Stimulated activated naive CD8-positive, alpha-beta T cell treated with anti-CD3 and anti-CD28 coated beads, Interleukin-15, amount 100 ng/mL, for 72 hours (primary cell): ENCODE measurements at regions not wholly inside any gene's neighbourhood (a gene's known extent, or its start where the extent isn't known, plus 50 kb on each side); places are given as distances from the start of the nearest gene placed in this dataset.

Experiments used
- ATAC-seq: fragments of 150-1000 bp; cut with Tn5 transposase; 2 replicates; pipeline ENCODE4 v1.10.0; 2021; ENCODE audit warnings: mild to moderate bottlenecking, moderate library complexity
- DNase-seq, 2 donors: peaks; one replicate each; pipeline ENCODE4 v3.0.0; 2021 to 2022
- H3K27ac Mint-ChIP-seq, 2 donors: one replicate each; pipeline ENCODE4 v1.8.0; 2022; ENCODE audit warnings: mild to moderate bottlenecking in 2 of 2, mixed read lengths in 2 of 2, moderate library complexity in 2 of 2
- H3K27me3 Mint-ChIP-seq: one replicate; pipeline ENCODE4 v1.8.0; 2022; ENCODE audit warnings: mixed read lengths
- H3K4me1 Mint-ChIP-seq: one replicate; pipeline ENCODE4 v1.8.0; 2022; ENCODE audit warnings: mild to moderate bottlenecking, mixed read lengths
- H3K4me3 Mint-ChIP-seq, 2 donors: one replicate each; pipeline ENCODE4 v1.8.0; 2022; ENCODE audit warnings: mild to moderate bottlenecking in 2 of 2, mixed read lengths in 2 of 2, moderate library complexity in 1 of 2
- H3K9me3 Mint-ChIP-seq, 2 donors: one replicate each; pipeline ENCODE4 v1.8.0; 2022; ENCODE audit warnings: mixed read lengths in 2 of 2

DNA sequence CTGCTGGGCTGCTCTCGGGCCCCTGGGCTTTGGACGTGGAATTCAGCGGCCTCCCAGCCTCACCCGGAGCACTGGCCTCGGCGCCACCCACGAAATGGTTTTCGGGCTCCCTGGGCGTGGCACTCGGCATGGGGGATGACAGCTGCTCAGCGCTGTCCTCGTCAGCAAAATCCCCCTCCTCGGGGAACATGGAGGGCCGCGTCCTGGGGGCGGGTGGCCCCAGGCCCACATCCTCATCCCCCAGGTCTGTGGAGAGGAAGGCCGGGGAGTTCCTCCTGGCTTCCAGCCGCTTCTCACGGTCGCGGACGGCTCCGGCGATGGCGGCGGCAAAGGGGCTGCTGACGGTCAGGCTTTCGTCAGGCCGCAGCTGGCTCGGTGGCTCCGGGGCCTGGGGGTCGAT, 88.4 kb downstream of the CTTN start:
- Mint-ChIP-seq H3K27ac (no peak overlapping the region), H3K4me3 (no peak overlapping the region), H3K9me3 (peaks cover 0 to 16% of the 10 kb centered on the region in 2 donors), H3K4me1 (no peaks in the 10 kb centered on the region), H3K27me3 (peaks cover 15% of the 10 kb centered on the region)
- no peak for DNase-seq
- no peak for ATAC-seq

DNA sequence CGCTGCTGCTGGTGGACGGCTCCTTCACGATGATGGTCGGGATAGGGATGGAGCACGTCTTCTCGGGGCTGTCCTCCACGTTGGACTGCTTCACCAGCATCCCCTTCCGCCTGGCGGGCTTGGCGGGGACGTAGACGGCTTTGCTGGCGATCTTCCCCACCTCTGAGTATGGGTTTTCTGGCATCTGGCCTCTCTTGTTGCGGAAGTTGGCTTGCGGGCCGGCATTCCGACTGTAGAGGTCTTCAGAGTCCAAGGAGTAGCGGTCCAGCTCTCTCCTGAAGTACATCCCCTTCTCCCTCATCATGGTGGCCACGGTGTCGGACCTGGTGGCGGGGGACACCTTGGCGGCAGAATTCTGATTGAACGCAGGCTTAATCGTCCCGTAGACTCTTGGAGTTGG, 88.8 kb downstream of the CTTN start:
- no peak overlapping the region for H3K27ac Mint-ChIP-seq
- H3K4me3 Mint-ChIP-seq = no peak overlapping the region
- DNase-seq = no peak
- peaks cover 15% of the 10 kb centered on the region for H3K27me3 Mint-ChIP-seq
- peaks cover 0 to 19% of the 10 kb centered on the region in 2 donors for H3K9me3 Mint-ChIP-seq
- ATAC-seq = no peak
- H3K4me1 Mint-ChIP-seq = no peaks in the 10 kb centered on the region

DNA sequence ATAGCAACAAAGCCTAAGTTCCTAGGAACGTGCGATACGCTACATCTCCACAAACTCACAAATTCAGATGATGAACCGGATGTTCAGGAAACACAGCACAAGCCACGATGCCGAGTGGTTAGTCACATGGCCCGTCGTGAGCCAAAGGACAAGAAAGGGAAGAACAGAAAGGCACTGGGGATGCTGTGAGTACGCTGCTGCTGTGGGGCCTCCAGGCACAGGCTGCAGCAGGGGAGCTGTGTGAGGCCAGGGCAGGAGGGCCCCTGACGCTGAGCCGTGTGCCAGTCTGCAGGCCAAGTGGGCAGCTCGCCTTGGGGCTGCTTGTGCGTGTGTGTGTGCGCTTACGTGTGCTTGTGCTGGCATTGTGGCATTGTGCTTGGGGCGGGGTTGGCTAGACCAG, 89.4 kb downstream of the CTTN start:
- DNase-seq (no peak), ATAC-seq (no peak)
- no peaks in the 10 kb centered on the region for H3K4me1 Mint-ChIP-seq
- peaks cover 15% of the 10 kb centered on the region for H3K27me3 Mint-ChIP-seq
- peaks cover 0 to 19% of the 10 kb centered on the region in 2 donors for H3K9me3 Mint-ChIP-seq
- no peak overlapping the region for H3K4me3 Mint-ChIP-seq
- H3K27ac Mint-ChIP-seq = no peak overlapping the region

DNA sequence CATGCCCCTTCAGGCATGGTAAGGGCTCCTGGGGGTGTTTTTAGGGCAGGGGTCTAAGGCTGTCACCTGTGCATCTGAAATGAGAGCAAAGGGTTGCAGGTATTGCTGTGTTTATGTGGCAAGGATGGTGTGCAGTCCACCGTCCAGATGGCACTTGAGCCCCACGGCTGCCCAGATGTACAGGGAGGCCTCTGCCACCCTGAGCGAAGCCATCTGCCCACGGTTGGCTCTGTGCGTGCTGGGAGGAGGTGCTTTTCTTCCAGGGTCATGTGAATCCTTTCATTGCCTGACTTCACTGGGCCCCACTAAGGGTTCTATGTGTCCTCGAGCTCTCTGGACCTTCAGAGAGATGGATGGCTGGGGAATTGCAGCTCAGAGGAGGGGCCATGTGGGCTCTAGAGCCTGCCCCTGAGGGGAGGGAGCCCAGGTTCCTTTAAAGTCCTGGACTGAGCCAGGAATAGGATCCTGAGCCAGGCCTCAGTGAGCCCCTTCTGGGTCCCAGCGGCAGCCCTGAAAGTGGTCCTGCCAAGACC, 89.9 kb downstream of the CTTN start:
- Mint-ChIP-seq H3K27ac (no peak overlapping the region), H3K9me3 (peaks cover 0 to 19% of the 10 kb centered on the region in 2 donors), H3K27me3 (peaks cover 15% of the 10 kb centered on the region), H3K4me3 (no peak overlapping the region), H3K4me1 (no peaks in the 10 kb centered on the region)
- no peak for DNase-seq
- ATAC-seq = no peak

DNA sequence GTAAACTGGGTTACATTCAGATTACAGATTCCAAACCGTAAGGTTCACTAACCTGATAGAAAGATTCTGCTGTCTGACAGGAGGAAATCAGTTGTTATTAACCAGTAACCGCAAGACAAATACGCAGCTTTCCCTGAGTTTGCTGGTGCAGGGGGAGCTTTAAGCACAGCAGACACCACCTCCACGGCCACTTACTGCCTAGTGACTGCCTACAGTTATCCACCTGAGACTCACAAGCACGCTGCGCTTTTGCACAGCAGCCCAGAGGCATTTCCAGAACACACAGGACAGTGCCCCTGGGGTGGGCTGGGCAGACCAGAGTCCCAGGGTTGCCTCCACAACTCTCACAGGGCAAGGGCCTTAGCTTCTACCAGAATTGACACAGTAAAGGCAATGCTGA, 90.9 kb downstream of the CTTN start:
- no peak for ATAC-seq
- Mint-ChIP-seq H3K4me1 (no peaks in the 10 kb centered on the region), H3K9me3 (peaks cover 0 to 19% of the 10 kb centered on the region in 2 donors), H3K4me3 (no peak overlapping the region), H3K27ac (no peak overlapping the region), H3K27me3 (peaks cover 15% of the 10 kb centered on the region)
- no peak for DNase-seq

DNA sequence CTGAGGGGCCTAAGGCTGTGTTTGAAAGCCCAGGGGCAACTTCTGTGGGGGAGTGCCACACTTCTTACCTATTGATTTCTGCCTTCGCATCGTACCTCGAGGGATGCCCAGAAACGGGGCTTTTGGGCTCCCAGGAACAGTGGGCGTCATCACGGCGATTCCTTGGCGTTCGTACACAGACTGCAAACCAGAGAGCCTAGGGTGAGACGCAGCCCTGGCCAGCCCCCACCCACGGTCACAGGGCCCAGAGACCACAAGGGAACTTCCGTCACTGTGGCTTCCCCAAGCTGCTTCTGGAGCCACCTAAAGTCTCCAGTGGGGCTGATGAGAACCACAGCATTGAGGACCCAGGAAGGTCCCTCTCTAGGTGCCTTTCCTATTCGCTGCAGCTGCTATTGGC, 91.9 kb downstream of the CTTN start:
- Mint-ChIP-seq H3K9me3 (peaks cover 0 to 19% of the 10 kb centered on the region in 2 donors), H3K4me3 (no peak overlapping the region), H3K27me3 (peaks cover 15% of the 10 kb centered on the region), H3K4me1 (no peaks in the 10 kb centered on the region), H3K27ac (no peak overlapping the region)
- DNase-seq = peak in 1 of 2 donors; percentile 30
- ATAC-seq = peak; percentile 82

DNA sequence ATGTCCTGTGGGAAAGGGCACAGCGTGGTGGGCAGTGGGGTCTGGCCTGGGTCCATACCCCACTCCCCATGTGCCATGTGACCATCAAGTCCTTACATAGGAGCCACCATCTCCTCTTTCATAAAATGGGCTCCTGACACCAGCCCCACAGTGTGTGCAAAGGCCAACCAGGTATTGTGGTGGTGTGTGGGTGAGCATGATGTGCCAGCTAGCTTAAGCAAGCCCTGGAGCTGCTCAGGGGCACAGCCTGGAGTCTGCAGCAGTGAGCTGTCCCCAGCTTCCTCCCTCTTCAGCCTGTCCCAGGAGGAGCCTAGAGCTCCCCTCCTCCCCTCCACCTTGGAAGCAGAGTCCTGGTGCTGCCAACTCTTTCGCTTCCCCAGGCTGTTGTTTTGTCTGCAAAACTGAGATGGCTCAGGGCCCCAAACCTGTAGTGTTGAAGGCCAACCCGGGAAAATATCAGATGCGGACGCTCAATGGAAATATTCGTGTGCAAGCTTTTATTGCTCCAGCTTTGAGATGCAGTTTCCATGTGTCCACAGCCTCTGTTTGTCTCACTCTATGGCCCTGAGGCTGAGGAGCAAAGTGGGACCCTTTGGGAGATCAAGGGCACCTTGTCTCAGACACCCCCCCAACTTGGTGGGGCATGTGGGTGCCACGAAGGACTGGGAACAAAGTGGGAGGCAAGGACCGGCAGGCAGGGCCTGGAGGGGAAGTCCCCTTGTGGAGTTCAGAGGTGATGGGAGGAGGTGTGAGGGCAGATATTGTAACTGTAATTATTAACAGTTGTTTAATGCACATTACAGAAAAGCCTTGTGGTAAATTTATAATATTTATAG, 92.6 kb downstream of the CTTN start:
- ATAC-seq (peak; percentile 34), DNase-seq (no peak)
- Mint-ChIP-seq H3K4me3 (no peak overlapping the region), H3K27ac (no peak overlapping the region), H3K9me3 (peaks cover 0 to 19% of the 10 kb centered on the region in 2 donors), H3K27me3 (peaks cover 8% of the 10 kb centered on the region), H3K4me1 (no peaks in the 10 kb centered on the region)

DNA sequence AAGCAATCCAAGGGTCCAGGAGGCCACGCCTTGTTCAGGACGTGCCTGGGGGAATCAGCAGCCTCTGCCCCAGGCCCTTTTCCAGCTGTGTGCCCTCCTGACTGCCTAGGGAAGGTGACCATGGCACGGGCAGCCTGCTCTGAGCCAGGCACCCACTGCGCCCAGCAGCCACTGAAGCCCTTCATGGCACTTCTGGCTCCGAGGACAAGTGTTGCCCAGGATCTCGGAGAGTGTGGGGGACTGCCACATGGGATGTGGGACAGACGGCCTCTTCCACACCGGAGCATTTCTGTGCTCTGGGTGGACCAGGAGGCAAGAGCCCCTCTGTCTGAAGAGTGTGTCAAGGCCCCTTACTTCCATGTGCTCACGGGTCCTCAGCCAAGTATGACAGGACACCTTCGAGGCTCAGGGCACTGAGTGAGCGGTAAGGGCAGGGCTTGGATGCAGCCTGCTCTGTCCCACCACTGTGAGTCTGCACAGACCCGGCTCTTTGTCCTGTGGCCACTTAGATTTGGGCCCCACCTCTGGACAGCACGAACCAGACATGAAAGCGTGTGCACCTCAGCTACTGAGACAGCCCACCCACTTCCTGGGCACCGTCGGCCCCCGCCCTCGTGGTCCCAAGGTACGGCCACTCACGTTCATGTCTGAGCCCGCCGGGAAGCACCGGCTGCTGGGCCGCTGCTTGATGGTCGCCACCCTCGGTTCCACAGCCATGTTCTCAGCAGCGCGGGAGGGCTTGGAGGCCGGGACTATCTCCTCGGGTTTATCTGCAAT, 93.6 kb downstream of the CTTN start:
- Mint-ChIP-seq H3K4me3 (no peak overlapping the region), H3K27ac (no peak overlapping the region)
- no peak for ATAC-seq

DNA sequence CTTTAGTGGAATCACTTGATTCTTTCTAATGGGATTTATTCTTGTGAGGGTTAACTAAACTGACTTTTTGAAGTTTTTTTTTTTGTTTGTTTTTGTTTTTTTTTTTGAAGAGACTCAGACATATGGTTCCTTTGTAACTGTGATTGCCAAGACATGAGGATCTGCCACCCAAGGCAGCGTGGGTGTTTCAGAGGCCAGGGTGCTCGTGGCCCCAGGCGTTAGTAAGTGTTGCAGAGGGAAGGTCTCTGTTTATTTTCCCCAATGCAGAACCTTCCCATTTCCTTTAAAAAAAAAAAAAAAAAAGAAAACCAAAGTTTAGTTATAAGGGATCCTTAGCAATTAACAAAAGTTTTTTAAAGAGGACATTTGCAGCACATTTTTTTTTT, 94.8 kb downstream of the CTTN start:
- Mint-ChIP-seq H3K9me3 (peaks cover 0 to 19% of the 10 kb centered on the region in 2 donors), H3K27me3 (peaks cover under 1% of the 10 kb centered on the region), H3K4me1 (no peaks in the 10 kb centered on the region), H3K27ac (no peak overlapping the region), H3K4me3 (no peak overlapping the region)
- ATAC-seq (no peak), DNase-seq (no peak)

More for the DNA sequence above, 93.6 kb downstream of the CTTN start:
- Mint-ChIP-seq H3K27me3 (peaks cover 8% of the 10 kb centered on the region), H3K4me1 (no peaks in the 10 kb centered on the region), H3K9me3 (peaks cover 0 to 19% of the 10 kb centered on the region in 2 donors)
- DNase-seq = no peak

DNA sequence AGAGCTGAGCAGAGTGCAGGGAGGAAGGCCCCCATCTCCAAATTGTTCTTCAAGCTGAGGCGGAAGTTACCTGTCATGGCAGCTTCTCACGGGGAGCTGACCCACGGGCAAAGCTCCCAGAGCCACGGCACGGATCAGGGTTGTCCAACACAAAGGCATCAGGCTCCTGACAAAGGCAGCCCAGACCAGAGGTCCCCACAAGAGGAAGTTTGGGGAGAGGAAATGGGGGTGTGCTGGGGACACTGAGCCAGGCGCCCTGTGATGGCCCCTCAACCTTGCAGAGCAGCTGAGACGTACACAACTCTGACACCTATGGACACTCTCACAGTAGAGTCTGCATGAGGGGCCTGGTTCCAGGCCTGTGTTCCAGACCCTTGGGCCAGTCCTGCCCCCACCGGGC, 95.6 kb downstream of the CTTN start:
- H3K4me3 Mint-ChIP-seq = no peak overlapping the region
- H3K27me3 Mint-ChIP-seq = no peaks in the 10 kb centered on the region
- H3K27ac Mint-ChIP-seq = no peak overlapping the region
- no peak for ATAC-seq
- peaks cover 0 to 19% of the 10 kb centered on the region in 2 donors for H3K9me3 Mint-ChIP-seq
- no peak for DNase-seq
- H3K4me1 Mint-ChIP-seq = no peaks in the 10 kb centered on the region

DNA sequence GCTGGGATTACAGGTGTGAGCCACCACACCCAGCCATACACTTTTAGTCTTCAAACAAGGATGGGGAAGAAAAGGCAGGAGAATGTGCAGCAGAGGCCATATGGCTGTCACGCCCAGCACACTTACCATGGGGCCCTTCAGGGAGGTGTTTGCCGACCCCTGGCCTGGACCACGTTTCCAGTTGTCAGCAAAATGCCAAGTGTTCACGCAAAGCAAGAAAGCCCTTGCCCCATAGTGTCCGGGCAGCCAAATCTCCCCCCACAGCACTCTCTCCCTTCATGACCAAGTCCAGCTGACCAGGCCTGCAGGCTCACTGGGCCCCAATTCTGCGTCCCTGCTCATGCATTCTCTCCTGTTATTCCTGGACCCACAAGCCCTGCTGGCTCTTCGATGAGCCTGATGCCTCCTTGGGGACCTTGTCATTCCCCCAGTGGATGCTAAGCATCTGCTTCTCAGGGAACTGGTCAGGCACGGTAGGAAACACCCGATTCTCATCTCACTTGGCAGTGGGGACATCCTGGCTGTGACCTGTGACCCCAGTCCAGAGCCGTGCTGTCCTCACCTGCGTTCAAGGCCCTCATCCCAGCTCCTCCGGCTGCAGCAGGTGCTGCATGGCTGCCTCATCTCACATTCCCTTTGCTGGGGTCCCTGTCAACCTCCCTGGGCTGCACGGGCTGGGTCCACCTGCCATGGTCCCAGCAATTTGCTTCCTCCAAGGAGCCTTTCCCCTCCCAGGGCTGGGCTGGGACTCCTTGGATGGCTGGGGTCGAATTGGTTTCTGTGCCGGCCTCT, 96.4 kb downstream of the CTTN start:
- H3K4me3 Mint-ChIP-seq = no peak overlapping the region
- H3K4me1 Mint-ChIP-seq = no peaks in the 10 kb centered on the region
- DNase-seq (no peak), ATAC-seq (no peak)
- H3K27me3 Mint-ChIP-seq = no peaks in the 10 kb centered on the region
- peaks cover 0 to 19% of the 10 kb centered on the region in 2 donors for H3K9me3 Mint-ChIP-seq
- peak overlapping the region in 1 of 2 donors; percentile 57 for H3K27ac Mint-ChIP-seq

DNA sequence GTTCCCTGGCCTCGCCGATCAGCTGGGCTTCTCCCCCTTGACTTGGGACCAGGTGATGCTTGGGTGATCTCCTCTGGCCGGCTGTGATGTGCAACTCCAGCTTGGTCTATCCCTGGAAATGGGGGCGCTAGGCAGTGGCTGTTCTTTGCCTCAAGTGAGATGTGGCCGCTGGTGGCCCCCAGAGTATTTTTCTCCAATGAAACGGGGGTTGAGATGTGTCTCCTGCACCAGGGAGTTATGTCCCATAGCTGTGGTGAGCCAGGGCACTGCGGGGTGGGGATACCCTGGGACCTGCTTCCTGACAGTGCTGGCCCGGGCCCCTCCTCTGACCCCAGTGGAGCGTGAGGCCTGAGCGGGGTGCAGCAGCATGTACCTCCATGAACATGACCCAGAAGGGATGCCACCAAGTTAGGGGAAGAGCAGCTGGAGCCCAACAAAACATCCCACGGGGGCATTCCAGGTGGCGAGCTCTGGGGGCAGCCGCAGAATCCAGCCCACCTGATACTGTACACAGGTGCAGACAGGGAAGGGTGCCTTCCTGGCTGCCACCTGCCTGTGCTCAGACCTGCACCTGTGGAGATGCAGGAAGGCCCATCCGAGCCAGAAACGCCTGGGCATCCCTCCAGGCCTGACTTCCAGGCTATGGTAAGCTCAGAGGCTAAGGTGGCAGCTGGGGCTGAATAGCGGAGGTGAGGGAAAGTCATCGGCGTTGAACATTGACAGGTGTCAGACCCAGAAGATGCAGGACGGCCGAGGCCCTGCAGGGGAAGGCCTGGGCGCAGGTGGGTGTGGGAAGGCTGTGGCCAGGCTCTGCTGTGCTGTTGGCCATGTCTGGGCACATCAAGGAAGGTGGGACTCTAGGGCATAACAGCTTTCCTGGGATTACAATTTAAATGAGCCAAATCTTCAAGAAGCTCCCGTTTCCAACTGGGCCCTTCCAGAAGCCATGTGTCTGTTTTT, 97.3 kb downstream of the CTTN start:
- no peaks in the 10 kb centered on the region for H3K27me3 Mint-ChIP-seq
- H3K4me3 Mint-ChIP-seq = no peak overlapping the region
- H3K9me3 Mint-ChIP-seq = peaks cover 0 to 14% of the 10 kb centered on the region in 2 donors
- DNase-seq = no peak
- peak overlapping the region in 1 of 2 donors; percentile 57 for H3K27ac Mint-ChIP-seq
- H3K4me1 Mint-ChIP-seq = no peaks in the 10 kb centered on the region
- no peak for ATAC-seq

DNA sequence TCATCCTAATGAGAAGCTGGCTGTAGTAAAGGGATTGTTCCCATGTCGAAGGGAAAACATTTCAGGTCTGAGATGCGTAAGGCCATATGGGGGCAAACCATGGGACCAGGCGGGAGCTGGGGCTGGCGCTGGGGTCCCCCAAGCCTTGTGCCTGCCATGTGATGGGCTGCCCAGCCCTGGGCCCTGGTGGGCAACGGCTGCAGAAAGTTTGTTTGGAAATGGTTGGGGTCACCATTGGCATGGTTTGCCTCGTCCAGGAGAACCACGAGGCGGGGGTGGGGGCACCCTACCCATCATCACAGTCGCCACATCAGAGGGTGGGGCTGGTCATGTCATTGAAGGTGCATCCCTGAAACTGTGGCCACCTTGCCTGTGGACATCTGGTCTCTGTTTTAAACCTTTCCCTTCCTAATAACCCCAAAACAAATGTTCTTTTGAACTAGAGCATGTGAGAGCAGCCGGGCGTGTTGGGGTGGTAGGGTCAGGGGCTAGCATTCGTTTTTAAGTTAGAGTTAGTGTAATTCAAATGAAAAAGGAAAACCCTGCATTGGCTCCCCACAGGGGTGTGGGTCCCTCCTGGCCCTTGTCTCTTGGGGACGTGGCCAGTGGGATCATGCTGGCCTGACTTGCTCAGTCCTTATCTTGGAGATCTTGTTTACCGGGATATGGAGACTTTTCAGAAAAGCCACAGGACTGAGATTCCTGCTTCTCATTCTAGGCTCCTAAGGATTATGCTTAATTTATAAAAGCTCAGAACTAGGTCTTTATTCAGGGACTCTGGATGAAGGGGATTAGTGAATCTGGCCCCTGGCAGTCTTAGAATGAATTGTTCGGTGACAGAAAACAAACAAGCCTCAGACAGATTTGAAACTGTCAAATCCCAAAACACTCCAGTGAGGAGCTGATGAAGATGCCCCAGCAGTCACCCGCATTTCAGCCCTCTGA, 98.5 kb downstream of the CTTN start:
- H3K9me3 Mint-ChIP-seq = peaks cover 0 to 2% of the 10 kb centered on the region in 2 donors
- no peaks in the 10 kb centered on the region for H3K27me3 Mint-ChIP-seq
- ATAC-seq (no peak), DNase-seq (no peak)
- no peaks in the 10 kb centered on the region for H3K4me1 Mint-ChIP-seq
- H3K4me3 Mint-ChIP-seq = no peak overlapping the region
- no peak overlapping the region for H3K27ac Mint-ChIP-seq
